ENCODE measurements at regions not wholly inside any gene's neighbourhood (a gene's known extent, or its start where the extent isn't known, plus 50 kb on each side); places are given as distances from the start of the nearest gene placed in this dataset.

GRCh38 chr10:128539510-128540127 is 413.4 kb upstream of the MKI67 start:
- DNase-seq: no peak

DNA sequence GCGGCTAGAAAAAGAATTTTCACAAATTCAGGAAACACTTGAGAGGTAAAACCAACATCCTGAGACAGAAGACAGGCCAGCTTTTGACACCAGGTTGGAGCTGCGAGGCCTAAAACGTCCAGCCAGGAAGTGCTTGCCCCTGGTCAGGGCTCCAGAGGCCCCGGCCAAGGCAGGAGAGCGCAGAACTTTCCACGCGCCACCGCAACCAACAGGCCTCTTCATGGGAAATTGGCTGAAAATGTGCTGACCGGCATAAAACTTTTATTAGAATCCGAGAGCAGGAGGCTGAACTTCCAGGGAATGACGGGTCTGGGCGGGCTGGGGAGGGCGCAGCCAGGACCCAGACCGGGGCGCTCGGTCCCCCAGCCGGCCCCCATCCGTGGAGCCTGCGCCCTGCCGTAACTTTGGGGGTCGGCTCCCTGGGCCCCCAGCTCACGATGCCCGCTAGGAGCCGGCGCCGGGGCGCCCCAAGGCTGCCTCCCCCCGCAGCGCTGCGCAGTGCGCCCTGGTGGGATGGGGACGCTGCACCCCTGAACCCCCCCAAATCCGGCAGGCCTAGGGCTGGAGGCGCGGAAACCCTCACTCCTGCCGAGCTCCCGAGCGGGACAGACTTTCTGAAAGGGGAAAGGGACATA is 414.0 kb upstream of the MKI67 start:
- peak; percentile 5 for DNase-seq

DNA sequence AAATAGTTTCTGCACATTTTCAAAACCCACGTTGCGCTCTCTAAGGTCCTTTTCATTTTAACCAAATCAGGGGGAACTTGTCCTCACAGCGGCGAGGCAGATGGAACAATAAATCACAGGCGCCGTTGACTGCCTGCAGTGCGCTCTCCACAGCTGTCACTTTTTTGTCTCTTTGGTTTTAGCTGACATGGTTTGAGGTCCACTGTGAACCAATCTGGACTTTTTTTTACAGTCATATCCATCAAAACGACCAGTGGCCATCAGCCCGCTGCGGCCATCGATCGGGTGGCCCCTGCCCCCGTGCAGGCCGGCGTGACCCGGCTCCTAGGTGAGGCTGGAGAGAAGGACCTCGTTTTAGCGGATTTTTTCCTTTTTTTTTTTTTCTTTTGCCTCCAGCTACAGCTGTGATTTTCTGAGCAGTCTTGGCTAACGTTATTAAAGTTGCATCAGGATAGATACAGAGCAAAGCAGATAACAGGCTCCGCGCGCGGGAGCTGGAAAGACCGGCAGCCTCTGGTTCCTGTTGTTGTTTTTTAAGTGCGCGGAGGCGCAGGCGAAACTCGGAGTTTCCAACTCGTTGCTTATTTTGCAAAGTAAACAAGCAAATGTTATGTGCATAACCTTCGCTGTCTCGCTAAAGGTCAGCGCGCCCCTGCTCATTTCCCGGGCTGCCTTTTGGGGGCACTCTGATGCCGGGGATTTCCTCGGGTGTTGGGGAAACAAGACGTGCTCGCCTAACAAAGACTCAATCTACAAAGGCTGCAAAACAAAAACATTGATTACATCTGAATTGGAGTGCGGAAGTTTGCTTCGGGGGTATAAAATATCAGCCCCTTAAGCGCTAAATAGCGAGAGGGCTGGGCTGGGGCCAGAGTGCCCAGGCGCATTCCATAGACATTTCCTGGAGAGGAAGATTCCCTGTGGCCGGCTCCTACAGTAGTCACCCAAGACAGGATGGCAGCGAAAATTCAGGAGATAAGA is 414.8 kb upstream of the MKI67 start:
- DNase-seq: peak; percentile 31

- no peak for DNase-seq
These were observed 415.8 kb upstream of the MKI67 start for GRCh38 chr10:128541926-128542475.

DNA sequence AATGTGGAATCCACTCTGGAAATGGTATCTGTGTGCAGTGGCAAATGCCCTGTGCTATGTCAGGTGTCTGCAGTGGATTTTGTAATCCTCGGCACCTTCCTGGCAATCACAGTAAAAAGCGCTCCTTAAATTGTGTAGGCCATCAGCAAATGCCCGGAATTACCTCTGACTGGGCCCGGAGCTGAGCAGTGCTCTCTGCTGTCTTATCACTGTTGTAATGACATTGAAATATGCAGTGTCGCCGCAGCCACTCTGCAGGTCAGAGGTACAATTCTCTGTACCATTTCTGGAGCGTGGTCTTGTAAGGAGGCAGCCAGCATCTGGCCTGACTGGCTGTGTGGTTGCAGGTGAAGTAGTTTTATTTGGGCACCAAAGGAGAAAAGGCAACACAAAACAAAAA is 416.4 kb upstream of the MKI67 start:
- no peak for DNase-seq

GRCh38 chr10:128543151-128543550 is 416.9 kb upstream of the MKI67 start:
- no peak for DNase-seq

DNA sequence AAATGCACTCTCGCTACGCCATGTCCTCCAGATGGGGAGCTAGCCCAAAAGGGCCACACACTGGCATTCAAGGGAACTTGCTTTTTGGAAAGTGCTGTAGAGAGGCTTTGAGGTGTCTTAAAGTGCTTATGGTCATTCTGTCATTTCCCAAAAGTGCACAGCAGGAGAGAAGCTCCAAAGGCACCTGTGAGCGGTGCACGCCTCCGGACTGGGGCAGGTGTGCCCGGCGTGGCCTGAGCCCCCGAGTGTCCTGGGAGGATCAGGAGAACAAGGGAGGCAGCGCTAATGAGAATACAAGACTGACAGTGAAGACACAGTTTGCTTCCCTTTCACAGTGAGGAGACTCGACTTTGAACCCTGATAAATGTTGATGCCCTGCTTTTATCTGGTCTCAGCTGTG is 419.0 kb upstream of the MKI67 start:
- no peak for DNase-seq

DNA sequence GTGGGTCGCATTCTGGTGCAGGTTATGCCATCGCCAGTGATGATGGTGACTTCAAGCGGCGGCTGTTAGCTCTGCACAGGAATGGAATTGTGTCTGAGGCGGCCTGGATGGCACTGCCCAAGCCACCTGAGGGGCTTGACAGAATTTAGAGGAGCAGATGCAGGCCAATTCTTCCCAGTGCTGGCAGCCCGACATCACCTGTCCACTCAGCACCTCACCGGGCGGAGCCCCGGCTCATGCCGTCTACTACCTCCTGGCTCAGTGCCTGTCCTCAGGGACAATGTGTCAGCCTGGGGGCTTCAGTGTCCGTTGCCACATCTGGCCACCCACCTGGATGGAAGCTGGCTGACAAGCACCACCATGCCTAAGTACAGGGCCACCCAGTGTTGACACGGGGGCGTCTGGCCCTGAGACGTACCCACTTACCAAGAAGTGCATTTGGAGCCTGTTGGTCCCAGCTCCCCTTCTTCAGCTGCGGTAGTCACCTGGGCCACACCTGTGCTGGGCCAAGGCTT is 420.5 kb upstream of the MKI67 start:
- DNase-seq: no peak

DNA sequence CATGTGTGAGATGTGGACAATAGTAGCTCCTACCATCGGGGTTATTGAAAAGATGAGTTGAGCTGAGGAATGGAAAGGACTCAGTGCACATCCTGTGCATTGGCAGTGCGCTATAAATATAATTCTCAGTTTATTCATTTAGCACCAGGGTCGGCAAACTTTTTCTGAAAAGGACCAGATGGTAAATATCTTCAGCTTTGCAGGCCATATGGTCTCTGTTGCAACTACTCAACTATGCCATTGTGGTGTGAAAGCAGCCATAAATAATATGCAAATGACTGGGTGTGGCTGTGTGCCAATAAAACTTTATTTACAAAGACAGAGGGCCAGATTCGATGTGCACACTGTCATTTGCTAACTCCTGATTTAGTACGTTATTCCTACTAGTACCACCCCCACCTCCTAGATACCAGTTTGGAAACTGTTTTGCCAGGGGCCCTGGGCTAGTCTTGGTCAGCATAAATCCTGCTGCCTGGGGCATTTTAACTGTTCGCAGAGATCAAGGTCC is 422.9 kb upstream of the MKI67 start:
- DNase-seq: no peak

DNA sequence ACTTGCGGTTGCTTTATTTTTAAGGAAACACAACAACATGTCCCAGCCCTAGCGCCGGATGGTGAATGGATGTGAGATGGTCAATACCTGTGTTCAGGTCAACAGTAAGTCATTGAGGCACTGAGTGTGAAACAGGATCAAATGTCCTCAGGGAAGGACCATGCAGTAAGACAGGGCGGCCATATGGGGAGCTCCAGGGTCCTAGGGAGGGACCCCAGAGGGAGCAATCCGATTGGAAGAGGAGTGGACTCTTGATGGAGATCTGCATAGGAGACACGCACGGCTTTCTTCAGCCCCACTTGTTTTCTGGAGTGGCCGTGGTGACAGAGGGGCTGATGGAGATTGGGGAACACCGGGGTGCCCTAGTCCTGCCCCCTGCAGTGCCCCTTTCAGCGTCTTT is 423.8 kb upstream of the MKI67 start:
- DNase-seq: no peak

- DNase-seq: no peak
These were observed 425.3 kb upstream of the MKI67 start for GRCh38 chr10:128551475-128551874.

DNA sequence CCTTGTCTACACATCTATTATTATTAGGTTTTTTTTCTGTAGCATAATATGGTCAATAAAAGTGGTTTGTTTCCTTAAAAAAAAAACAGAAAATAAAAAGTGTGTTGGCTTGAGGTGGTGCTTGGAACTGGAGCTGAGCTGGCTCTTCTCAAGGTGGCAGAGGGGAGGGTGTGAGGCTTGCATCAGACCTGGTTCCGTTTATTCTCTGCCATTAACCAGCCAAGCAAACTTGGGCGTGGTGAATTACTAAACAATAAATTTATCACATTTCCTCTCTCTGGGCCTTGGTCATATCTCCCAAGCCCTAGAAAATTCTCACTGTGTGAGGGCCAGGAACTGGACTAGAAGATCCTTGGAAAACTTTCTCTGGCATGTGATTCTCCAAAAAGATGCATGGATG is 427.5 kb upstream of the MKI67 start:
- DNase-seq: no peak

GRCh38 chr10:128556182-128557110 is 430.2 kb upstream of the MKI67 start:
- DNase-seq: no peak

DNA sequence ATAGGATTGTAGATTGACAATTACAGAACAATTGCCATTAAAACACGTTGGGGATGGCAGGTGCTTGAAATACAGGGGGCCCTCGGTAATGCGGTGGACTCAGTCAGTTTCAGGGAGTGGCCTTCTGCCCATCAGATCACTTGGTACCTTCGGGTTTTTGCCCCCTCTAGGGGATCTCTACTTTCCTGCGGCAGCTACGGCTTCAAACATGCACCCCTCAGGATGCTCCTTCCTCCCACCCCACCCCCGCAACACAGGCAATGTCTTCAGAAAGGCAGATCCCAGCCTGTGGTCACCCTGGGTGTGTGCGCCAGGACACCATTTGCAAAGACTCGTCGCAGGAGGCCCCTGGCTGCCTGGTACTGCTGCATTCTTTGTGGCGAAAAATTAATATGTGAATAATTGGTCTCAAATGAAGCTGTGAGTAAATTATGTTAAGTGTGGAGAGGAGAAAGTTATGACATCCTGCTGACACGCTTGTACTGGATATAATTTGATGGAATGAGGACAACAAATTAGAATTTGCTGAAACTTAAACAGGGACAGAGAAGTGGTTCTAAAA is 431.0 kb upstream of the MKI67 start:
- no peak for DNase-seq

DNA sequence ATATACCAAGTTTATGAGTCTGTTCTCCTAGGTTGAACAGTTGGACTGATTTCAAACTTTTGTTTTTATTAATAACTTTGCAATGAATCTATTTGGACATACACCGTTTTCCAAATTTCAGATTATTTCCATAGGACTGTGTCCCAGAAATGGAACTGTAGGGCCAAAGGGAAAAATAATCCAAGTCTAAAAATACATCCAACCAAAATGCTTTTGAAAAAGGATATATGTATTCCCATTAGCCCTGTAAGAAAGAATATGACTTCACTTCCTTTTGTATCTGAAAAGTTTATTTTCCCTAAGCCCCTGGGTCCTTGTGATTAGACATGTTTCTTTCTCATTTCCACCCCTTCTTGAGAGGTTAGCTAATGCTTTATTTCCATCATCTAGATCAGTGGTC is 434.2 kb upstream of the MKI67 start:
- DNase-seq: no peak

- DNase-seq: no peak
These were observed 434.8 kb upstream of the MKI67 start for GRCh38 chr10:128560993-128561392.

GRCh38 chr10:128563387-128563786 is 437.2 kb upstream of the MKI67 start:
- no peak for DNase-seq

GRCh38 chr10:128563904-128564303 is 437.7 kb upstream of the MKI67 start:
- DNase-seq: no peak

DNA sequence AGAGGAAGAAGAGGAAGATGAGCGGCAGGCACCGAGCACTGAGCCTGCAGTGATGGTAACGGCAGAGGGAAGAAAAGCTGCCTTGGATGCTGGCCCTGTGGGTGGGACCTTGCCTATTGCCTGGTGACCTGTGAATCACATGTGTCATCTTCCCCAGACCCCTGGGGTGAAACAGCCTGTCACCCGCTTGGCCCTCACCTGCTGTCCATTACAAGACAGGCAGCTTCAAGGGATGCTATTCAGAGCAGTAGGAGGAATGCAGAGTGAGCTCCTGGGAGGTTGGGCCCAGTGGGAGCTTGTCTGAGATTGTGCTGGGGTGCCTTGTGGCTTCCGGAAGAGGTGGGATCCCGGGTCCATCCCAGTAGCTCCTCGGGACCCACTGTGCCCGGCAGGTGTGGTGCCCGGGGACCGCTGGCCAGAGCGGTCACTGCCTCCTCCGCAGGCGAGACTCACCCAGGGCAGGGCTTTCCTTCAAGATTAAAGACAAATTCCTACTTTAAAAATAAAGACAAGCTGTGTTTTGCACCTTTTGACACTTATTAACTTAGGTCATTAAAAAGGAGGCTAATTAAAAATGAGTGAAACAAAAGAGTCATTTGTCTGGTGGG is 440.2 kb upstream of the MKI67 start:
- no peak for DNase-seq

GRCh38 chr10:128567551-128567950 is 441.3 kb upstream of the MKI67 start:
- no peak for DNase-seq

GRCh38 chr10:128568041-128568440 is 441.8 kb upstream of the MKI67 start:
- DNase-seq: no peak

All from fibroblast of upper back skin (primary cell).